ENCODE measurements at regions not wholly inside any gene's neighbourhood (a gene's known extent, or its start where the extent isn't known, plus 50 kb on each side); places are given as distances from the start of the nearest gene placed in this dataset.

DNA sequence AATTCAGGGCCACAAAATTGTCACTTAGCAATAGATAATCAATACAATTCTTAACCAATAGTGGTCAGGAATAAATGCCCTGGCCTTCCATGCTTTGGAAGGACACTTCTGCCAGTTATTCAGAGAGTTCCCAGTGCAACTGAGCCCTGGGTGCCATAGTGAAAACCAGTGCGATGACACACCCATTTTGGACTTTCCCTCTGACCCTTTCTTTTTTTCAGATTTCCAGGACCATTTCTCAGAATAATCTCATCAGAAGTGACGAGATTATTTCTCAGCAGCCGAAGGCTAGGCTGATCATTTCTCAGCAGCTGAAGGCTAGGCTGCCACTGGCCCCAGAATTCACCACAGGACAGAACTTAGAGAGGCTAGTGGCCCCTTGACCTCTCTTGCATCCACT is 106.6 kb upstream of the MYCN start:
- no peak for DNase-seq (ENCODE audit: low read depth)
- H3K4me3 ChIP-seq (ENCODE audit: low read depth, low read length) = no peak overlapping the region
- TF ChIP-seq CTCF (IDR thresholded peaks at IDR 0.05; ENCODE audit: control insufficient read depth, extremely low read depth, insufficient read depth) = no peak

DNA sequence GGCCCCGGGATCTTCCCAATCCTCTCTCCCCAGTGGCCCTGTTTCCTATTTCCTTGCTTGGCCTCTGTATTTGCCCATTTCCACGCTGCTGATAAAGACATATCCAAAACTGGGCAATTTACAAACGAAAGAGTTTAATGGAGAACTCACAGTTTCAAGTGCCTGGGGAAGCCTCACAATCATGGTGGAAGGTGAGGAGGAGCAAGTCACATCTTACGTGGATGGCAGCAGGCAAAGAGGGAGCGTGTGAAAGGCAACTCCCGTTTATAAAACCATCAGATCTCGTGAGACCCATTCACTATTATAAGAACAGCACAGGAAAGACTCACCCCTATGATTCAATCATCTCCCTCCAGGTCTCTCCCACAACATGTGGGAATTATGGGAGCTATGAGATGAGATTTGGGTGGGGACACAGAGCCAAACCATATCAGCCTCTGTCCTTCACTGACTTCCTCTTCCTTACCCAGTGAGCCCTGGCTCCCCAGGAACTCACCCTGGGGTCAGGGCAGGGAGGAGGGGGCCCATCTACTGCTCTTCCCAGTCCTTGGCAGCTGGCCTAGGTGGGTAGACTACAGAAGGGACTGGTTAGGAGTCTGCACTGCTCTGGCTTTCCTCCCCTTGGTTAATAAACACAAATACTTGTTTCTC is 105.8 kb upstream of the MYCN start:
- no peak overlapping the region for H3K4me3 ChIP-seq (ENCODE audit: low read depth, low read length)
- TF ChIP-seq CTCF (IDR thresholded peaks at IDR 0.05; ENCODE audit: control insufficient read depth, extremely low read depth, insufficient read depth) = no peak
- no peak for DNase-seq (ENCODE audit: low read depth)

DNA sequence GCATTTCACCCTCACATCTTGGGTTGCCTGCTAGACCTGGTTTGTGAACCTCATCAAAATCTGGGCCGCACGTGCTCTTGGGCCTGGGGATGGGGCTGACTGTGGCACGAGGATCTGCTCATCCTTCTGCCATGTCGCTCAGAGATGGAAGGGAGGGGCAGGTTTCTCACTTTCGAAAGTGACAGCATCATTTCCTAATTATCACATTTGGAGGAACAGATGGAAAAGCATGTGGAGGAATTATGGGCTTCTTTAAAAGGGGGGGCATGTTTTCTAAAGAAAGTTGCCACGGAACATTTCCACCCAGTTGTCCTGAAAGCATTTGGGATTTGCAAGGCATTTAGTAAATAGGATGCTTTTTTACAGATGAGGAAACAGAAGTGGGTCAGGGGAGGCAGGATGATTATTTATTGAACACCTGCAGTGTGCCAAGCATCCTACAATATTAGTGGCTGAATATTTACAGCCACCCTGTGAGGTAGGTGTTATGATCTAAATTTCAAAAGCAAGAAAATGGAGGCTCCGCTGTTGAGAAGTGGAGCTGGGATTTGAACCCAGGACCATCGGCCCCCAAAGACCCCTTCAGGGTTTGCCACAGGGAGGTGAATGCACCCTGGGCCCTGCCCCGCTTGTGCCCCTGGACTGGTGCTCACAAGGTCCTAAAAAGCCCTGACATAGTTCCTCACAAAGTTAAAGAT is 104.2 kb upstream of the MYCN start:
- DNase-seq (ENCODE audit: low read depth) = no peak
- H3K4me3 ChIP-seq (ENCODE audit: low read depth, low read length) = no peak overlapping the region
- TF ChIP-seq CTCF (IDR thresholded peaks at IDR 0.05; ENCODE audit: control insufficient read depth, extremely low read depth, insufficient read depth) = no peak

DNA sequence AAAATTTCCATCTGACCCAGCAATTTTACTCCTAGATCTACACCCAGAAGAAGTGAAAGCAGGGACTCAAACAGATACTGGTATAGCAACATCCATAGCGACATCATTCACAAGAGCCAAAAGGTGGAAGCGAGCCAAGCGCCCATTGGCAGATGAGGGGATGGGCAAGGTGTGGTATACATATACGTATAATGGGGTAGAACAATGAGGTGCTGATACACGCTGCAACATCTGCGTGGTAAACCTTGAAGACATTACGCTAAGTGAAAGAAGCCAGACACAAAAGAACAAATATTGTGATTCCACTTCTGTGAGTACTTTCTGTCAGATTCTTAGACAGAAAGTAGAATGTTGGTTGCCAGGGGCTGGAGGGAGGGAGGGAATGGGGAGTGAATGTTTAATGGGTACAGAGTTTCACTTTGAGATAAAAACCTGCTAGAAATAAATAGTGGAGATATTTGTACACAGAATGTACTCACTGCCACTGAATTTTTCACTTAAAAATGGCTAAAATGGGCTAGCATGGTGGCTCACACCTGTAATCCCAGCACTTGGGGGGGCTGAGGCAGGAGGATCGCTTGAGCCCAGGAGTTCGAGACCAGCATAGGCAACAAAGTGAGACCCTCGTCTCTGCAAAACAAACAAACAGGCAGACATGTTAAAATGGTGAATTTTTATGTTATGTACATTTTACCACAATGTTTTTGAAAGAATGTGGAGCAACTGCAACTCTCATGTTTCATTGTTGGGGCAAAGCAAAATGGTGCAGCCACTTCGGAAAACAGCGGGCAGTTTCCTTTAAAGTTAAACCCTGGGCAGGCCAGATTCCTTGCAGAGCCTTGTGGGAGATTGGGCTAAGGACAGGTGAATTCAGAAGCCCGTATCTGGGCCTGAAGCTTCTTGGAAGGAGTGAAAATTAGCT is 103.4 kb upstream of the MYCN start:
- H3K4me3 ChIP-seq (ENCODE audit: low read depth, low read length) = no peak overlapping the region
- DNase-seq (ENCODE audit: low read depth) = no peak
- no peak for TF ChIP-seq CTCF (IDR thresholded peaks at IDR 0.05; ENCODE audit: control insufficient read depth, extremely low read depth, insufficient read depth)

- no peak overlapping the region for H3K4me3 ChIP-seq (ENCODE audit: low read depth, low read length)
- no peak for TF ChIP-seq CTCF (IDR thresholded peaks at IDR 0.05; ENCODE audit: control insufficient read depth, extremely low read depth, insufficient read depth)
- no peak for DNase-seq (ENCODE audit: low read depth)
These were observed 101.8 kb upstream of the MYCN start for GRCh38 chr2:15838481-15839090.

- H3K4me3 ChIP-seq (ENCODE audit: low read depth, low read length) = no peak overlapping the region
These were observed 100.8 kb upstream of the MYCN start for GRCh38 chr2:15839426-15840124.

More at GRCh38 chr2:15839426-15840124, 100.8 kb upstream of the MYCN start:
- no peak for DNase-seq (ENCODE audit: low read depth)
- no peak for TF ChIP-seq CTCF (IDR thresholded peaks at IDR 0.05; ENCODE audit: control insufficient read depth, extremely low read depth, insufficient read depth)

Measured in LNCaP clone FGC (cell line).